CD14-positive monocyte (primary cell): ENCODE measurements at regions not wholly inside any gene's neighbourhood (a gene's known extent, or its start where the extent isn't known, plus 50 kb on each side); places are given as distances from the start of the nearest gene placed in this dataset.

Source experiments
- DNase-seq, 3 donors: peaks; one replicate each; pipeline ENCODE4 v3.0.0-alpha.2; 2011 to 2022
- H2AFZ ChIP-seq: 2 replicates; pipeline ENCODE4 v1.6.0; 2012; ENCODE audit warnings: mild to moderate bottlenecking, low read depth, low read length, inconsistent platforms; ENCODE audit not compliant: insufficient read depth, poor library complexity, severe bottlenecking
- H3K27ac ChIP-seq, 2 donors: 1 replicate in 1 of 2; 2 replicates in 1 of 2; pipeline ENCODE4 v1.5.1; 2012 to 2013; ENCODE audit warnings: low read length in 2 of 2, control low read depth in 1 of 2, inconsistent platforms in 1 of 2, low read depth in 1 of 2, mild to moderate bottlenecking in 1 of 2
- H3K27me3 ChIP-seq, 2 donors: one replicate each; pipeline versions ENCODE4 v1.6.0 to v1.6.1; 2011 to 2013; ENCODE audit warnings: low read length in 2 of 2; ENCODE audit not compliant: control insufficient read depth in 2 of 2, insufficient read depth in 2 of 2
- H3K36me3 ChIP-seq, 2 donors: replicated peaks in 1 of 2; 1 replicate in 1 of 2; 2 replicates in 1 of 2; pipeline versions ENCODE4 v1.5.1 to v1.6.1; 2012 to 2013; ENCODE audit warnings: low read length in 2 of 2, control low read depth in 1 of 2, inconsistent platforms in 1 of 2, mild to moderate bottlenecking in 1 of 2; ENCODE audit not compliant: insufficient read depth in 2 of 2, control insufficient read depth in 1 of 2
- H3K4me1 ChIP-seq, 2 donors: 1 replicate in 1 of 2; 2 replicates in 1 of 2; pipeline versions ENCODE4 v1.5.1 to v1.6.1; 2012 to 2013; ENCODE audit warnings: low read length in 2 of 2, control low read depth in 1 of 2, inconsistent platforms in 1 of 2, mild to moderate bottlenecking in 1 of 2, moderate library complexity in 1 of 2; ENCODE audit not compliant: insufficient read depth in 2 of 2, control insufficient read depth in 1 of 2
- H3K4me2 ChIP-seq: replicated peaks from 2 replicates; pipeline ENCODE3; 2012; ENCODE audit warnings: low read length, moderate library complexity, mild to moderate bottlenecking; ENCODE audit not compliant: poor library complexity, severe bottlenecking; ENCODE audit errors: extremely low read depth
- H3K4me3 ChIP-seq, 3 experiments: fragments of 200-600 bp in 1 of 3; sonication (generic) in 1 of 3; replicated peaks in 1 of 3; 1 replicate in 2 of 3; 2 replicates in 1 of 3; pipeline ENCODE4 v1.5.1; 2011 to 2013; ENCODE audit warnings: low read length in 3 of 3, mild to moderate bottlenecking in 3 of 3, control low read depth in 2 of 3, low read depth in 2 of 3, inconsistent platforms in 1 of 3, moderate library complexity in 1 of 3
- H3K79me2 ChIP-seq: 2 replicates; pipeline ENCODE4 v1.6.0; 2012; ENCODE audit warnings: mild to moderate bottlenecking, control low read depth, inconsistent platforms, low read length, moderate library complexity; ENCODE audit not compliant: insufficient read depth
- H3K9ac ChIP-seq: 2 replicates; pipeline ENCODE4 v1.6.0; 2017; ENCODE audit warnings: low read length, mild to moderate bottlenecking; ENCODE audit not compliant: insufficient read depth, poor library complexity, severe bottlenecking
- H3K9me3 ChIP-seq, 2 donors: replicated peaks in 1 of 2; 1 replicate in 1 of 2; 2 replicates in 1 of 2; pipeline versions ENCODE4 v1.5.1 to v1.6.1; 2012 to 2013; ENCODE audit warnings: low read length in 2 of 2, control low read depth in 1 of 2; ENCODE audit not compliant: control insufficient read depth in 1 of 2, insufficient read depth in 1 of 2
- H4K20me1 ChIP-seq: 2 replicates; pipeline ENCODE4 v1.6.0; 2012; ENCODE audit warnings: mild to moderate bottlenecking, low read length, control low read depth, moderate library complexity; ENCODE audit not compliant: insufficient read depth
- H3K27ac Mint-ChIP-seq, 7 donors: one replicate each; pipeline ENCODE4 v1.8.0; 2020; ENCODE audit warnings: mild to moderate bottlenecking in 7 of 7, mixed read lengths in 7 of 7, moderate library complexity in 6 of 7, inconsistent platforms in 2 of 7
- H3K27me3 Mint-ChIP-seq, 3 donors: one replicate each; pipeline ENCODE4 v1.8.0; 2021 to 2022; ENCODE audit warnings: low read depth in 3 of 3, mild to moderate bottlenecking in 3 of 3, mixed read lengths in 3 of 3, moderate library complexity in 3 of 3, inconsistent platforms in 1 of 3
- H3K36me3 Mint-ChIP-seq, 2 donors: one replicate each; pipeline ENCODE4 v1.8.0; 2020; ENCODE audit warnings: mixed read lengths in 2 of 2, inconsistent platforms in 1 of 2, mild to moderate bottlenecking in 1 of 2
- H3K4me1 Mint-ChIP-seq: one replicate; pipeline ENCODE4 v1.8.0; 2020; ENCODE audit warnings: mild to moderate bottlenecking, mixed read lengths
- H3K4me3 Mint-ChIP-seq, 2 donors: one replicate each; pipeline ENCODE4 v1.8.0; 2020; ENCODE audit warnings: mild to moderate bottlenecking in 2 of 2, mixed read lengths in 2 of 2, moderate library complexity in 1 of 2
- H3K9me3 Mint-ChIP-seq, 7 donors: one replicate each; pipeline ENCODE4 v1.8.0; 2020 to 2022; ENCODE audit warnings: mixed read lengths in 7 of 7, mild to moderate bottlenecking in 6 of 7, moderate library complexity in 6 of 7, inconsistent platforms in 2 of 7
- WGBS: methylation state at CpG from one replicate; pipeline ENCODE4 v1.1.5; 2013; ENCODE audit warnings: missing lambda C conversion rate; ENCODE audit not compliant: insufficient coverage; 5-methylcytosine and 5-hydroxymethylcytosine counted together
- intact Hi-C, 2 donors: fragments of 100-400 bp; cut with micrococcal nuclease; formaldehyde crosslinking; loops; one replicate each; pipeline versions ENCODE4 v1.15.0 to v1.15.1; 2023
- TF ChIP-seq, protein P1 (sequence below): fragments of 200-600 bp; IDR thresholded peaks from one replicate; pipeline ENCODE4 v1.8.0; 2022; ENCODE audit warnings: antibody characterized with exemption, mild to moderate bottlenecking

DNA sequence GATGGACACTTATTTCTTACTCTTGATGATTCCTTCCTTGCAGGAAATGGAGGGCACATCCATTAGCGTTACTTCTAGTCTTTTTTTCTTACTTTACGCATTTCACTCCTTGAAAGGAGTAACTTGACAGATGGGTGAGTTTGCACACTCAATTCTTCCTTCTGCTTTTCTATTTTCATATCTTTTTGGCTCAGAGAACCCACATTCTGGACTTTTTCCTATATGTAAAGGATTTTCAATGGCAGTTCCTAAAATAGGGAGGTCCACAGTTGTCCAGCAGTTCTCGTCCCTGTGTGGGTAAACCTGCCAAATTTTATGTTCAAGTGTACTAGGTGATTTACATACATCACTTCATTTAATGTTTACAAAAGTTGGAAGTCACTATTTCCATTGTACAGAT is 440.0 kb upstream of the KIRREL3 start:
- H3K4me1 ChIP-seq = no peaks in the 10 kb centered on the region
- no peaks in the 10 kb centered on the region for H3K27me3 ChIP-seq
- Mint-ChIP-seq H3K27me3 (no peaks in the 10 kb centered on the region), H3K27ac (no peak overlapping the region), H3K36me3 (no peaks in the 10 kb centered on the region), H3K4me3 (no peak overlapping the region), H3K4me1 (no peaks in the 10 kb centered on the region), H3K9me3 (no peaks in the 10 kb centered on the region)
- no peak overlapping the region for H3K27ac ChIP-seq
- no peaks in the 10 kb centered on the region for H4K20me1 ChIP-seq
- WGBS = no CpG with 5 or more reads among the region's 3 CpGs
- no peaks in the 10 kb centered on the region for H3K36me3 ChIP-seq
- no peak overlapping the region for H3K9ac ChIP-seq
- no peak for DNase-seq
- no peak overlapping the region for H2AFZ ChIP-seq
- H3K79me2 ChIP-seq = no peaks in the 10 kb centered on the region
- TF ChIP-seq, protein P1, sequence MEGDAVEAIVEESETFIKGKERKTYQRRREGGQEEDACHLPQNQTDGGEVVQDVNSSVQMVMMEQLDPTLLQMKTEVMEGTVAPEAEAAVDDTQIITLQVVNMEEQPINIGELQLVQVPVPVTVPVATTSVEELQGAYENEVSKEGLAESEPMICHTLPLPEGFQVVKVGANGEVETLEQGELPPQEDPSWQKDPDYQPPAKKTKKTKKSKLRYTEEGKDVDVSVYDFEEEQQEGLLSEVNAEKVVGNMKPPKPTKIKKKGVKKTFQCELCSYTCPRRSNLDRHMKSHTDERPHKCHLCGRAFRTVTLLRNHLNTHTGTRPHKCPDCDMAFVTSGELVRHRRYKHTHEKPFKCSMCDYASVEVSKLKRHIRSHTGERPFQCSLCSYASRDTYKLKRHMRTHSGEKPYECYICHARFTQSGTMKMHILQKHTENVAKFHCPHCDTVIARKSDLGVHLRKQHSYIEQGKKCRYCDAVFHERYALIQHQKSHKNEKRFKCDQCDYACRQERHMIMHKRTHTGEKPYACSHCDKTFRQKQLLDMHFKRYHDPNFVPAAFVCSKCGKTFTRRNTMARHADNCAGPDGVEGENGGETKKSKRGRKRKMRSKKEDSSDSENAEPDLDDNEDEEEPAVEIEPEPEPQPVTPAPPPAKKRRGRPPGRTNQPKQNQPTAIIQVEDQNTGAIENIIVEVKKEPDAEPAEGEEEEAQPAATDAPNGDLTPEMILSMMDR = no peak
- H3K4me2 ChIP-seq = no peak overlapping the region
- no peaks in the 10 kb centered on the region for H3K9me3 ChIP-seq
- no peak overlapping the region for H3K4me3 ChIP-seq
- intact Hi-C loops = no loop called here

DNA sequence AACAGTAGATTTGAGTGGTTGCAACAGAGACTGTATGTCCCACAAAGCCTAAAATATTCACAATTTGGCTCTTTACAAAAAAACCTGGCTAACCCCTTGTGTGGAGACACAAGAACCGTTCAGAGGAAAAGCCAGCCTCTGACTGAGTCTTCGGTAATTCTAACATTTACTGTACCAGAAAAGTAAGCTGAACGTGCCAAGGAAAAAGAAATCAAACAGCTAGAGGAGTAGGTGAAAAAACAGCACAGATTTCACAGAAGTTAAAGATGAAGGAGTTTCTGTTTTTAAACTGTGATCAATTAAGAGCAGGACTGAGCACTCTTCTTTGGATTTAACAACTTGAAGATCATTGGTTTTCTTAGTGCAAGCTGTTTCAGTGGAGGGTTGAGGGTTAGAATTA is 424.7 kb upstream of the KIRREL3 start:
- TF ChIP-seq, protein P1 = no peak
- Histone ChIP-seq H3K4me1 (no peaks in the 10 kb centered on the region), H3K4me3 (no peak overlapping the region), H3K79me2 (no peaks in the 10 kb centered on the region), H3K27me3 (no peaks in the 10 kb centered on the region), H3K9ac (no peak overlapping the region), H4K20me1 (no peaks in the 10 kb centered on the region), H2AFZ (no peak overlapping the region), H3K4me2 (no peak overlapping the region), H3K27ac (no peak overlapping the region), H3K9me3 (peaks cover 4% of the 10 kb centered on the region in 2 donors), H3K36me3 (no peaks in the 10 kb centered on the region)
- Mint-ChIP-seq H3K9me3 (peaks cover 0 to 4% (median 0%) of the 10 kb centered on the region in 7 donors), H3K4me1 (no peaks in the 10 kb centered on the region), H3K27me3 (no peaks in the 10 kb centered on the region), H3K27ac (no peak overlapping the region), H3K4me3 (no peak overlapping the region), H3K36me3 (no peaks in the 10 kb centered on the region)
- intact Hi-C loops = no loop called here
- no peak for DNase-seq
- WGBS = 71% methylated on average over 1 of the region's 3 CpGs
